KMS-11 (cell line): ENCODE measurements at regions not wholly inside any gene's neighbourhood (a gene's known extent, or its start where the extent isn't known, plus 50 kb on each side); places are given as distances from the start of the nearest gene placed in this dataset.

Experiments
- H2AFZ ChIP-seq: fragments of 200-600 bp; sonication (generic); 2 replicates; pipeline ENCODE4 v1.6.1; 2016; ENCODE audit warnings: antibody characterized with exemption, mixed run types, low read depth
- H3K27ac ChIP-seq: fragments of 200-600 bp; sonication (generic); 2 replicates; pipeline ENCODE4 v1.6.1; 2016; ENCODE audit warnings: mild to moderate bottlenecking, mixed run types
- H3K27me3 ChIP-seq: fragments of 200-600 bp; sonication (generic); 2 replicates; pipeline ENCODE4 v1.6.1; 2017; ENCODE audit warnings: mild to moderate bottlenecking, low read depth, mixed run types, moderate library complexity; ENCODE audit not compliant: insufficient read depth
- H3K36me3 ChIP-seq: fragments of 200-600 bp; sonication (generic); 2 replicates; pipeline ENCODE4 v1.6.1; 2017; ENCODE audit warnings: mild to moderate bottlenecking, mixed run types; ENCODE audit not compliant: insufficient read depth
- H3K4me1 ChIP-seq: fragments of 200-600 bp; sonication (generic); 2 replicates; pipeline ENCODE4 v1.6.1; 2016; ENCODE audit warnings: mild to moderate bottlenecking, low read depth, mixed run types; ENCODE audit not compliant: poor library complexity, severe bottlenecking
- H3K4me2 ChIP-seq: fragments of 200-600 bp; sonication (generic); 2 replicates; pipeline ENCODE4 v1.7.0; 2016; ENCODE audit warnings: mild to moderate bottlenecking, mixed run types
- H3K4me3 ChIP-seq: fragments of 200-600 bp; sonication (generic); IDR thresholded peaks from 2 replicates; pipeline ENCODE4 v1.6.1; 2017; ENCODE audit warnings: low read depth, low read length, mixed read lengths; ENCODE audit not compliant: insufficient read depth
- H3K79me2 ChIP-seq: fragments of 200-600 bp; sonication (generic); 2 replicates; pipeline ENCODE4 v1.6.1; 2016; ENCODE audit warnings: low read depth, mixed run types; ENCODE audit not compliant: insufficient read depth
- H3K9ac ChIP-seq: fragments of 200-600 bp; sonication (generic); 2 replicates; pipeline ENCODE4 v1.6.1; 2016; ENCODE audit warnings: mild to moderate bottlenecking, mixed run types
- H4K20me1 ChIP-seq: fragments of 200-600 bp; sonication (generic); 2 replicates; pipeline ENCODE4 v1.6.1; 2016; ENCODE audit warnings: mild to moderate bottlenecking, mixed run types; ENCODE audit not compliant: insufficient read depth
- CTCF ChIP-seq: fragments of 200-600 bp; sonication (generic); conservative IDR thresholded peaks from 2 replicates; pipeline ENCODE4 v1.6.1; 2017; ENCODE audit warnings: low read depth, mild to moderate bottlenecking, antibody characterized with exemption, low read length, moderate library complexity, mixed read lengths

DNA sequence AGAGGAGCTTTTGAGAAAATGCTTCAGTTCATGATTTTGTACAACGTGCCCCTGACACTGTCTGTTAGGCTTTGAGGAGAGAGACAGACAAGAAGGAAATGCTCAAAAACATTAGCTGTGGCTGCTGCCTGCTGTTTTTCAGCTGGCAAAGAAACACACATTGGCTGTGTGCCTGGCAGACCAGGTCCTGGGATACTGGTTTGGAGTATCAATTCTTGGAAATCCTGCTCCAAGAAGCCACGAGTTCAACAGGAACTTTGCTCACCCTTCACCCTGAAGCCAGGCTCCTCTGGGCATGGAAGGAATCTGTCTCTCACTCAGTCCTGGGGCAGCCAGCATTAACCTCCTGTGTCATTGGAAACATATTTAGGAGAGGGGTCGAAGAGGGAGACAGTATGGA, 245.5 kb downstream of the AUH start:
- Histone ChIP-seq H2AFZ (no peak overlapping the region), H3K4me2 (no peak overlapping the region), H3K36me3 (no peaks in the 10 kb centered on the region), H3K27ac (no peak overlapping the region), H4K20me1 (no peaks in the 10 kb centered on the region), H3K9ac (no peak overlapping the region), H3K27me3 (no peaks in the 10 kb centered on the region), H3K4me3 (no peak overlapping the region), H3K79me2 (no peaks in the 10 kb centered on the region; the same call in 1 of the 2 replicates), H3K4me1 (peaks cover 3% of the 10 kb centered on the region)
- TF ChIP-seq CTCF: no peak

GRCh38 chr9:91116711-91117110, 245.0 kb downstream of the AUH start:
- H3K4me3 ChIP-seq: no peak overlapping the region
- no peak for TF ChIP-seq CTCF
- H3K27ac ChIP-seq: no peak overlapping the region
- H3K79me2 ChIP-seq: no peaks in the 10 kb centered on the region; the same call in 1 of the 2 replicates
- no peak overlapping the region for H2AFZ ChIP-seq
- H3K9ac ChIP-seq: no peak overlapping the region
- H3K4me1 ChIP-seq: peaks cover 3% of the 10 kb centered on the region
- H4K20me1 ChIP-seq: no peaks in the 10 kb centered on the region
- no peaks in the 10 kb centered on the region for H3K36me3 ChIP-seq
- no peaks in the 10 kb centered on the region for H3K27me3 ChIP-seq
- no peak overlapping the region for H3K4me2 ChIP-seq

DNA sequence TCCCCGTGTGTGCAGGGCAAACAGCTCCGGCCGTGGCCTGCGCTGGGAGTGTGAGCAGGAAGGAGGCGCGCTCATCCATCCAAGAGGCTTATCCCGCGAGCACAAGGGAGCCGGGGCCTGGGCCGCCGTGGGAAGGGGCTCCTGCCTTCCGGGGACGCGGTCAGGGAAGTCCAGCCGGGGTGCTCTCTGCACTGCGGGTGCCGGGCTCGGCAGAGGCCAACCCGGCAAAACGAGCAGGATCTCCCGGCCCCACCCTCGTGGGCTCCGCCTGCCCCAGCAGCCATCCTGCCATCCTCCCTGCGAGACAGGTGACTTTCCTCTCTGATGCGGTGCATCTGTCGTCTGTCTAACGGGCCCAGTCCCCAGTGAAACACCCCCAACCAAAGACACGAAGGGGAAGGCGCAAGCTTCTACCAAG, 244.2 kb downstream of the AUH start:
- Histone ChIP-seq H3K4me1 (peaks cover 3% of the 10 kb centered on the region), H3K27ac (no peak overlapping the region), H3K4me2 (no peak overlapping the region), H4K20me1 (no peaks in the 10 kb centered on the region), H3K9ac (no peak overlapping the region), H2AFZ (no peak overlapping the region), H3K36me3 (no peaks in the 10 kb centered on the region), H3K27me3 (no peaks in the 10 kb centered on the region), H3K79me2 (no peaks in the 10 kb centered on the region; the same call in 1 of the 2 replicates), H3K4me3 (no peak overlapping the region)
- TF ChIP-seq CTCF: no peak

DNA sequence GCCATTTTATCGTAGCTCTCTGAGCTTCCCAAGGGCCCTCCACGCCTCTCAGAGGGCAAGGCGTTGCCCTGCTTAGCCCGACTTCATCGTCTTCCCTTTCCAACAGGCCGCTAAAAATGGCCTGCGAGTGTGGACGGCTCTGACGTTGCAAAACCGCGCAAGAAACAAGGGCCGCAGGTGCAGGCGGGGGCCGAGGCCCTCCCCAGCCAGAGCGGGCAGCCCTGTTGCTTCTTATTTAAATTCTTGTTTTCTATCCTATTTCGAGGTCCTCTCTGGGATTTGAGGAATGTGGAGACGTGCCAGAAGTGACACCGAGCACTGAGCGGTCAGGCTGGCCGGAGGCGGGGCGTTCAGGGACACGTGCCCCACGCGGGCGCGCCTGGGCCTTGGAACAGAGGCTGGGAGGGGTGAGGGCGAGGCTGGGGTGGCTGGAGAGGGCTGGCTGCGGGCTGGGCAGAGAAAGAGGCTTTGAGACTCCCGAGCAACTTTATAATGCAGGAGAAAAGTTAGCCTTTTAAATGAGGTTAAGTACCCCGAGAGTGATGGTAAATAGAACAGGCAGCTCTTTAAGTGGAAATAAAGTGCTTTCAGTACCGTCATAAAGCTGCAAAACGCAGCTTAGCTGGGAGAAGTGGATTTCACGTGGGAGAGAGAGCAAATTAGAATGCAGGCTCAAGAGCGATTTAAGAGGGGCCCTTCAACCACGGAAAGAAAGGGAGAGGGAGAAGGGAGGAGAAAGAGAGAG, 243.6 kb downstream of the AUH start:
- no peaks in the 10 kb centered on the region for H3K36me3 ChIP-seq
- no peak overlapping the region for H3K4me2 ChIP-seq
- H3K27me3 ChIP-seq: no peaks in the 10 kb centered on the region
- TF ChIP-seq CTCF: no peak
- no peak overlapping the region for H3K4me3 ChIP-seq
- H3K9ac ChIP-seq: no peak overlapping the region
- no peak overlapping the region for H3K27ac ChIP-seq
- peaks cover 3% of the 10 kb centered on the region for H3K4me1 ChIP-seq
- no peaks in the 10 kb centered on the region for H3K79me2 ChIP-seq
- no peak overlapping the region for H2AFZ ChIP-seq
- no peaks in the 10 kb centered on the region for H4K20me1 ChIP-seq
